HFF-Myc (cell line): ENCODE measurements at regions not wholly inside any gene's neighbourhood (a gene's known extent, or its start where the extent isn't known, plus 50 kb on each side); places are given as distances from the start of the nearest gene placed in this dataset.

Experiments used
- DNase-seq: peaks from one replicate; pipeline ENCODE4 v3.0.0-alpha.2; 2011; ENCODE audit warnings: low read depth; ENCODE audit errors: extremely low read depth
- H3K4me3 ChIP-seq: replicated peaks from 2 replicates; pipeline ENCODE4 v1.5.1; 2011; ENCODE audit warnings: low read depth, mild to moderate bottlenecking, control low read depth, low read length
- CTCF ChIP-seq: IDR thresholded peaks from 2 replicates; pipeline ENCODE4 v1.5.1; 2012; ENCODE audit warnings: mild to moderate bottlenecking, low read depth, low read length, control low read depth; ENCODE audit errors: missing control alignments

- no peak for DNase-seq
- TF ChIP-seq CTCF, result no peak
- H3K4me3 ChIP-seq, result no peak overlapping the region
Measured at GRCh38 chr1:199959775-199960110, 67.8 kb upstream of the NR5A2 start.

GRCh38 chr1:199970125-199970524, 57.4 kb upstream of the NR5A2 start:
- H3K4me3 ChIP-seq, result no peak overlapping the region
- no peak for DNase-seq
- TF ChIP-seq CTCF, result no peak

- H3K4me3 ChIP-seq, result no peak overlapping the region
- no peak for TF ChIP-seq CTCF
- no peak for DNase-seq
Measured at GRCh38 chr1:199976496-199977144, 50.9 kb upstream of the NR5A2 start.
